A549 (cell line): ENCODE measurements at regions not wholly inside any gene's neighbourhood (a gene's known extent, or its start where the extent isn't known, plus 50 kb on each side); places are given as distances from the start of the nearest gene placed in this dataset.

Experiments
- BHLHE40 ChIP-seq: IDR thresholded peaks from 2 replicates; pipeline ENCODE4 v1.6.1; 2012; ENCODE audit warnings: low read depth, low read length, inconsistent platforms
- CEBPB ChIP-seq, 2 experiments: fragments of >200 bp in 1 of 2; sonication (Bioruptor Twin) in 1 of 2; formaldehyde crosslinking in 1 of 2; IDR thresholded peaks; 2 replicates each; pipeline ENCODE4 v1.6.1; 2012 to 2016
- CTCF ChIP-seq: fragments of >200 bp; sonication (Bioruptor Twin); formaldehyde crosslinking; IDR thresholded peaks from 3 replicates; pipeline ENCODE4 v1.5.1; 2016
- EHMT2 ChIP-seq: fragments of 200-600 bp; sonication (generic); IDR thresholded peaks from 2 replicates; pipeline ENCODE4 v1.6.1; 2016; ENCODE audit warnings: antibody characterized with exemption, low read depth, mild to moderate bottlenecking, moderate library complexity
- ELK1 ChIP-seq: fragments of 150-350 bp; IDR thresholded peaks from 2 replicates; pipeline ENCODE4 v1.6.1; 2014; ENCODE audit warnings: low read depth, mild to moderate bottlenecking, low read length
- EP300 ChIP-seq, 2 experiments: fragments of >200 bp; sonication (Bioruptor Twin); formaldehyde crosslinking; IDR thresholded peaks; 2 replicates in 1 of 2; 3 replicates in 1 of 2; pipeline ENCODE4 v1.6.1; 2016 to 2017
- ESRRA ChIP-seq: fragments of 150-350 bp; IDR thresholded peaks from 2 replicates; pipeline ENCODE4 v1.6.1; 2014; ENCODE audit warnings: mild to moderate bottlenecking, low read length, borderline replicate concordance
- FOSB ChIP-seq: fragments of 250-450 bp; sonication (Bioruptor Pico); IDR thresholded peaks from 2 replicates; pipeline ENCODE4 v1.5.0; 2020; ENCODE audit warnings: mild to moderate bottlenecking, moderate library complexity
- JUN ChIP-seq, 2 experiments: fragments of >200 bp; sonication (Bioruptor Twin); formaldehyde crosslinking; IDR thresholded peaks; 2 replicates in 1 of 2; 3 replicates in 1 of 2; pipeline ENCODE4 v1.6.1; 2016 to 2017
- KDM1A ChIP-seq: fragments of 200-600 bp; sonication (generic); IDR thresholded peaks from 2 replicates; pipeline ENCODE4 v1.6.1; 2016; ENCODE audit warnings: low read depth, mild to moderate bottlenecking
- NFE2L2 ChIP-seq: fragments of 150-350 bp; conservative IDR thresholded peaks from 2 replicates; pipeline ENCODE4 v1.6.1; 2014; ENCODE audit warnings: low read length
- PBX3 ChIP-seq: IDR thresholded peaks from 2 replicates; pipeline ENCODE4 v1.6.1; 2012
- POLR2A ChIP-seq: IDR thresholded peaks from 2 replicates; pipeline ENCODE4 v1.6.1; 2012; ENCODE audit warnings: mild to moderate bottlenecking, low read length
- REST ChIP-seq: fragments of 200-600 bp; sonication (generic); IDR thresholded peaks from 2 replicates; pipeline ENCODE4 v1.6.1; 2016; ENCODE audit warnings: antibody characterized with exemption, mild to moderate bottlenecking, moderate library complexity

- no peak for TF ChIP-seq CTCF
- TF ChIP-seq NFE2L2, result no peak
- TF ChIP-seq EHMT2, result no peak
- TF ChIP-seq JUN (IDR thresholded peaks at IDR 0.05), result no peak
- no peak for TF ChIP-seq ELK1
- TF ChIP-seq EP300 (IDR thresholded peaks at IDR 0.05), result no peak
- TF ChIP-seq PBX3, result no peak
- no peak for TF ChIP-seq CEBPB (IDR thresholded peaks at IDR 0.05)
- no peak for TF ChIP-seq ESRRA
- no peak for TF ChIP-seq REST
- no peak for TF ChIP-seq FOSB (CRISPR knock-in tag)
- no peak for TF ChIP-seq POLR2A
- TF ChIP-seq BHLHE40, result no peak
- TF ChIP-seq KDM1A, result no peak
Observed at GRCh38 chr4:177227636-177228035, 82.0 kb upstream of the NEIL3 start.
